Smooth muscle cell (in vitro differentiated cells): ENCODE measurements at regions not wholly inside any gene's neighbourhood (a gene's known extent, or its start where the extent isn't known, plus 50 kb on each side); places are given as distances from the start of the nearest gene placed in this dataset.

Source experiments
- DNase-seq: peaks from one replicate; lab custom pipeline; 2025; ENCODE audit not compliant: unreplicated experiment; lab: John Stamatoyannopoulos, UW
- H2AFZ ChIP-seq: fragments of 200-600 bp; sonication (generic); 2 replicates; pipeline ENCODE4 v1.6.0; 2016; ENCODE audit warnings: antibody characterized with exemption, low read depth, mild to moderate bottlenecking
- H3F3A ChIP-seq: fragments of 200-600 bp; sonication (generic); 2 replicates; pipeline ENCODE4 v1.6.0; 2017; ENCODE audit warnings: antibody characterized with exemption, low read depth
- H3K27ac ChIP-seq: fragments of 200-600 bp; sonication (generic); 2 replicates; pipeline ENCODE4 v1.5.1; 2016; ENCODE audit warnings: low read depth, mild to moderate bottlenecking
- H3K27me3 ChIP-seq: fragments of 200-600 bp; sonication (generic); 2 replicates; pipeline ENCODE4 v1.6.1; 2016; ENCODE audit warnings: low read depth, mild to moderate bottlenecking
- H3K36me3 ChIP-seq: fragments of 200-600 bp; sonication (generic); 2 replicates; pipeline ENCODE4 v1.5.1; 2016; ENCODE audit warnings: low read depth
- H3K4me1 ChIP-seq: fragments of 200-600 bp; sonication (generic); 2 replicates; pipeline ENCODE4 v1.5.1; 2016; ENCODE audit warnings: low read depth
- H3K4me2 ChIP-seq: fragments of 200-600 bp; sonication (generic); 2 replicates; pipeline ENCODE4 v1.6.0; 2016; ENCODE audit warnings: mild to moderate bottlenecking
- H3K4me3 ChIP-seq: fragments of 200-600 bp; sonication (generic); 2 replicates; pipeline ENCODE4 v1.5.1; 2016; ENCODE audit warnings: mild to moderate bottlenecking
- H3K79me2 ChIP-seq: fragments of 200-600 bp; sonication (generic); 2 replicates; pipeline ENCODE4 v1.6.0; 2016; ENCODE audit warnings: low read depth, mild to moderate bottlenecking
- H3K9ac ChIP-seq: fragments of 200-600 bp; sonication (generic); 2 replicates; pipeline ENCODE4 v1.6.0; 2016; ENCODE audit warnings: low read depth
- H3K9me3 ChIP-seq: fragments of 200-600 bp; sonication (generic); replicated peaks from 2 replicates; pipeline ENCODE4 v1.5.1; 2016; ENCODE audit warnings: low read depth
- H4K20me1 ChIP-seq: fragments of 200-600 bp; sonication (generic); 2 replicates; pipeline ENCODE4 v1.6.0; 2016; ENCODE audit warnings: low read depth
- WGBS: methylation state at CpG from one replicate; pipeline ENCODE4 v1.1.7; 2016; ENCODE audit warnings: low lambda C conversion rate; 5-methylcytosine and 5-hydroxymethylcytosine counted together
- TF ChIP-seq, protein P1 (sequence below): fragments of 200-600 bp; sonication (generic); IDR thresholded peaks from 2 replicates; pipeline ENCODE4 v1.5.1; 2017; ENCODE audit warnings: borderline replicate concordance, mild to moderate bottlenecking, antibody characterized with exemption; ENCODE audit not compliant: insufficient read depth, poor library complexity, severe bottlenecking

DNA sequence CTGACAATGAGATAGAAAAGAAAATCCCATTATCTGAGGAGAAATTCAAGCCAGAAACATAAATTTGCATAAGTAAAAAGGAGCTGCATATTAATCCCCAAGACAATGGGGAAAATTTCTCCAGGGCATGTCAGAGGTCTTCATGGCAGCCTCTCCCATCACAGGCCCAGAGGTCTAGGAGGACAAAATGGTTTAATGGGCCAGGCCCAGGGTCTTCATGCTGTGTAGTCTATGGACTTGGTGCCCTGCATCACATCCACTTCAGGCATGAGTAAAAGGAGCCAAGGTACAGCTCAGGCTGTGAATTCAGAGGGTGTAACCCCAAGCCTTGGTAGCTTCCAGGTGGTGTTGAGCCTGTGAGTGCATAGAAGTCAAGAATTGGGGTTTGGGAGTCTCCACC is 1097.2 kb upstream of the RAG2 start:
- TF ChIP-seq, protein P1, sequence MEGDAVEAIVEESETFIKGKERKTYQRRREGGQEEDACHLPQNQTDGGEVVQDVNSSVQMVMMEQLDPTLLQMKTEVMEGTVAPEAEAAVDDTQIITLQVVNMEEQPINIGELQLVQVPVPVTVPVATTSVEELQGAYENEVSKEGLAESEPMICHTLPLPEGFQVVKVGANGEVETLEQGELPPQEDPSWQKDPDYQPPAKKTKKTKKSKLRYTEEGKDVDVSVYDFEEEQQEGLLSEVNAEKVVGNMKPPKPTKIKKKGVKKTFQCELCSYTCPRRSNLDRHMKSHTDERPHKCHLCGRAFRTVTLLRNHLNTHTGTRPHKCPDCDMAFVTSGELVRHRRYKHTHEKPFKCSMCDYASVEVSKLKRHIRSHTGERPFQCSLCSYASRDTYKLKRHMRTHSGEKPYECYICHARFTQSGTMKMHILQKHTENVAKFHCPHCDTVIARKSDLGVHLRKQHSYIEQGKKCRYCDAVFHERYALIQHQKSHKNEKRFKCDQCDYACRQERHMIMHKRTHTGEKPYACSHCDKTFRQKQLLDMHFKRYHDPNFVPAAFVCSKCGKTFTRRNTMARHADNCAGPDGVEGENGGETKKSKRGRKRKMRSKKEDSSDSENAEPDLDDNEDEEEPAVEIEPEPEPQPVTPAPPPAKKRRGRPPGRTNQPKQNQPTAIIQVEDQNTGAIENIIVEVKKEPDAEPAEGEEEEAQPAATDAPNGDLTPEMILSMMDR: no peak
- no peaks in the 10 kb centered on the region for H3K36me3 ChIP-seq

DNA sequence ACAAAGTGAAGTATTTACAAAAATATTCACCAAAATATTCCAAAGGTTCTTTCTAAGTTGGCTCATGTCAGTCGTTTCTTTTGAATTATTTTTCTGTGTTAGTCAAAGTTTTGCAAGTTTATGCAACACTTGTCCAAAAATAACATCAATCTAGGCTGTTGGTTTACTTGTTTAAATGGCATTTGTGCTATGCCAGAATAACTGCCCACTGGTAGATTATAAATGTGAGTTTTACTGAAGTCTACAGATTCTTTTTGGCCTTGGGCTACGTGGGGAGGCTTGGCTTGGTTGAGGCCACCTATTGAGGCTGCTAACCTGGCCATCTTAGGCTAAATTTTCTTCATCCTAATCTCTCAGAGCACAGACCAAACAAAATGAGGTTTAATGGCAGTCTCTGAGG is 1091.9 kb upstream of the RAG2 start:
- H3K27me3 ChIP-seq: no peaks in the 10 kb centered on the region
- TF ChIP-seq, protein P1: no peak
- no peak overlapping the region for H3K27ac ChIP-seq
- peaks cover 5% of the 10 kb centered on the region for H3K9me3 ChIP-seq
- peak overlapping the region; percentile 48 for H3K4me2 ChIP-seq
- no peaks in the 10 kb centered on the region for H3K79me2 ChIP-seq
- H4K20me1 ChIP-seq: no peaks in the 10 kb centered on the region
- no peak overlapping the region for H3K9ac ChIP-seq
- DNase-seq: no peak
- 37% methylated on average over 2 of the region's 2 CpGs for WGBS
- no peaks in the 10 kb centered on the region for H3F3A ChIP-seq
- H2AFZ ChIP-seq: no peak overlapping the region
- no peaks in the 10 kb centered on the region for H3K36me3 ChIP-seq
- H3K4me1 ChIP-seq: no peaks in the 10 kb centered on the region
- no peak overlapping the region for H3K4me3 ChIP-seq

More for the DNA sequence above, 1097.2 kb upstream of the RAG2 start:
- no peaks in the 10 kb centered on the region for H3K4me1 ChIP-seq
- no peak overlapping the region for H3K4me3 ChIP-seq
- H3K27ac ChIP-seq: no peak overlapping the region
- H3K4me2 ChIP-seq: no peak overlapping the region
- no peaks in the 10 kb centered on the region for H3K27me3 ChIP-seq
- no peaks in the 10 kb centered on the region for H3F3A ChIP-seq
- DNase-seq: no peak
- H2AFZ ChIP-seq: no peak overlapping the region
- H3K9ac ChIP-seq: no peak overlapping the region
- H4K20me1 ChIP-seq: no peaks in the 10 kb centered on the region
- peaks cover 9% of the 10 kb centered on the region for H3K9me3 ChIP-seq
- no peaks in the 10 kb centered on the region for H3K79me2 ChIP-seq

DNA sequence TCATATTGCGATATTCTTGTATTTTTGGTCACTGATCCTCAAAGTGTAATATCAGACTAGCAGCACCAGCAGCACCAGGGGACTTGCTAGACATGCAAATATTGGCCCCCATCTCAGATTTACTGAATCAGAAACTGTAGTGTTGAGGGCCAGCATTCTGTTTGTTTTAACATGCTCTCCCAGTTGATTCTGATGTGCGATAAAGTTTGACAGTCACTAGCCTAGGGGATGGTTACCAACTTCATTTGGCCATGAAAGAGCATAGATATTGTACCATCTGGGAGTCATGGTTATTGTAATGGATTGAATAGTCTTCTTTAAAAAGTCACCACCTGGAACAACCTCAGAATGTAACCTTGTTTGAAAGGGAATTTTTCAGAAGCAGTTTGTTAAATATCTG is 1090.4 kb upstream of the RAG2 start:
- H3K27ac ChIP-seq: no peak overlapping the region
- no peak overlapping the region for H3K9ac ChIP-seq
- H3F3A ChIP-seq: no peaks in the 10 kb centered on the region
- 48% methylated on average over 2 of the region's 2 CpGs for WGBS
- no peak overlapping the region for H2AFZ ChIP-seq
- no peaks in the 10 kb centered on the region for H3K9me3 ChIP-seq
- no peaks in the 10 kb centered on the region for H3K36me3 ChIP-seq
- no peak overlapping the region for H3K4me3 ChIP-seq
- H4K20me1 ChIP-seq: no peaks in the 10 kb centered on the region
- TF ChIP-seq, protein P1: no peak
- no peaks in the 10 kb centered on the region for H3K4me1 ChIP-seq
- DNase-seq: no peak
- H3K79me2 ChIP-seq: no peaks in the 10 kb centered on the region
- H3K4me2 ChIP-seq: no peak overlapping the region
- H3K27me3 ChIP-seq: no peaks in the 10 kb centered on the region

DNA sequence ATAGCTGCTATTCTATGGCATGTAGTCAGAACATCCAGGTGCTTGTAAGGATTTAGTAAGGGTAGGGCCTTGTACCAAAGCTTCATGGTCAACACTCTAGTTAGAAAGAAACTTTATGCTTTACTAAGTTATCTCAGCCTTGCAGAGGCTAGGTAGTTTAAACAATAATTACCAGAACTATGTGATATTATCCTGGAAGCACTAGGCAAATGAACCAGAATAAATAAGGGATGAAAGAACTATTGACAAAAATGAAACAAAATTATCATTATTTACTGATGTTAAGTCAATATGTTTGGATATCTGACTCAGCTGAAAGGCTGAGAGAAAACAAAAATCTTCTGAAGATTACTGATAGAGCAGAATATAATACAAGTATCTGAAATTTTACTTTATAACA is 1089.1 kb upstream of the RAG2 start:
- Histone ChIP-seq H3K27ac (no peak overlapping the region), H4K20me1 (no peaks in the 10 kb centered on the region), H3K27me3 (no peaks in the 10 kb centered on the region), H3F3A (no peaks in the 10 kb centered on the region), H3K4me3 (no peak overlapping the region), H2AFZ (no peak overlapping the region), H3K9ac (no peak overlapping the region), H3K9me3 (no peaks in the 10 kb centered on the region), H3K79me2 (no peaks in the 10 kb centered on the region), H3K4me1 (no peaks in the 10 kb centered on the region), H3K4me2 (no peak overlapping the region), H3K36me3 (no peaks in the 10 kb centered on the region)
- no peak for DNase-seq
- TF ChIP-seq, protein P1: no peak
